H9 (cell line): ENCODE measurements at regions not wholly inside any gene's neighbourhood (a gene's known extent, or its start where the extent isn't known, plus 50 kb on each side); places are given as distances from the start of the nearest gene placed in this dataset.

Experiments
- DNase-seq: peaks from one replicate; pipeline ENCODE4 v3.0.0-alpha.2; 2017
- H2AFZ ChIP-seq: one replicate; pipeline ENCODE4 v1.6.1; 2013; ENCODE audit warnings: mild to moderate bottlenecking, low read length, control low read depth, moderate library complexity
- H2AK5ac ChIP-seq: 2 replicates; pipeline ENCODE4 v1.6.1; 2013; ENCODE audit warnings: low read length, control low read depth, mixed read lengths; ENCODE audit not compliant: insufficient read length
- H2BK120ac ChIP-seq: one replicate; pipeline ENCODE4 v1.6.1; 2013; ENCODE audit warnings: low read depth, mild to moderate bottlenecking, low read length, control low read depth, inconsistent platforms; ENCODE audit not compliant: poor library complexity, severe bottlenecking
- H2BK12ac ChIP-seq: 2 replicates; pipeline ENCODE4 v1.6.1; 2013; ENCODE audit warnings: low read length, control low read depth, mixed read lengths, low read depth; ENCODE audit not compliant: insufficient read length
- H2BK15ac ChIP-seq: 2 replicates; pipeline ENCODE4 v1.6.1; 2013; ENCODE audit warnings: low read depth, low read length, control low read depth
- H2BK20ac ChIP-seq: one replicate; pipeline ENCODE4 v1.6.1; 2013; ENCODE audit warnings: low read depth, mild to moderate bottlenecking, low read length, control low read depth, inconsistent platforms; ENCODE audit not compliant: poor library complexity, severe bottlenecking
- H2BK5ac ChIP-seq: 2 replicates; pipeline ENCODE4 v1.6.1; 2013; ENCODE audit warnings: low read length, control low read depth, mixed read lengths; ENCODE audit not compliant: insufficient read length
- H3K14ac ChIP-seq: 2 replicates; pipeline ENCODE4 v1.6.1; 2013; ENCODE audit warnings: low read length, control low read depth; ENCODE audit not compliant: insufficient read depth
- H3K18ac ChIP-seq: 2 replicates; pipeline ENCODE4 v1.6.1; 2013; ENCODE audit warnings: low read depth, mild to moderate bottlenecking, mixed read lengths, low read length, control low read depth; ENCODE audit not compliant: insufficient read length
- H3K23ac ChIP-seq: 2 replicates; pipeline ENCODE4 v1.6.1; 2013; ENCODE audit warnings: low read length, control low read depth, mixed read lengths, low read depth; ENCODE audit not compliant: insufficient read length
- H3K23me2 ChIP-seq: 2 replicates; pipeline ENCODE4 v1.6.1; 2013; ENCODE audit warnings: low read depth, mild to moderate bottlenecking, mixed read lengths, low read length, control low read depth; ENCODE audit not compliant: insufficient read length, poor library complexity, severe bottlenecking
- H3K27ac ChIP-seq: 2 replicates; pipeline ENCODE4 v1.5.1; 2013; ENCODE audit warnings: low read length, control low read depth, mixed read lengths, low read depth; ENCODE audit not compliant: insufficient read length
- H3K27me3 ChIP-seq: 2 replicates; pipeline ENCODE4 v1.6.1; 2013; ENCODE audit warnings: low read length, control low read depth, inconsistent platforms; ENCODE audit not compliant: insufficient read depth
- H3K4ac ChIP-seq: 2 replicates; pipeline ENCODE4 v1.6.1; 2013; ENCODE audit warnings: low read depth, mild to moderate bottlenecking, control low read depth, inconsistent platforms, low read length, moderate library complexity
- H3K4me1 ChIP-seq: 2 replicates; pipeline ENCODE4 v1.6.1; 2013; ENCODE audit warnings: low read length, control low read depth, inconsistent platforms; ENCODE audit not compliant: insufficient read depth
- H3K4me2 ChIP-seq: 2 replicates; pipeline ENCODE4 v1.6.1; 2013; ENCODE audit warnings: low read length, control low read depth, mixed read lengths; ENCODE audit not compliant: insufficient read length, insufficient read depth
- H3K56ac ChIP-seq: 2 replicates; pipeline ENCODE4 v1.6.1; 2013; ENCODE audit warnings: low read depth, mild to moderate bottlenecking, mixed read lengths, low read length, control low read depth; ENCODE audit not compliant: insufficient read length
- H3K79me1 ChIP-seq: 2 replicates; pipeline ENCODE4 v1.6.1; 2013; ENCODE audit warnings: low read depth, mild to moderate bottlenecking, moderate library complexity, low read length, control low read depth, inconsistent platforms; ENCODE audit not compliant: insufficient read depth, poor library complexity, severe bottlenecking
- H3K79me2 ChIP-seq: 2 replicates; pipeline ENCODE4 v1.6.1; 2013; ENCODE audit warnings: low read length, control low read depth, inconsistent platforms; ENCODE audit not compliant: insufficient read depth
- H3K9ac ChIP-seq: 2 replicates; pipeline ENCODE4 v1.6.1; 2013; ENCODE audit warnings: low read length, control low read depth, mixed read lengths; ENCODE audit not compliant: insufficient read length; ENCODE audit errors: extremely low read depth
- H3K9me3 ChIP-seq: one replicate; pipeline ENCODE4 v1.6.1; 2013; ENCODE audit warnings: low read depth, low read length, inconsistent platforms; ENCODE audit not compliant: control insufficient read depth
- H3T11ph ChIP-seq: one replicate; pipeline ENCODE4 v1.6.1; 2013; ENCODE audit warnings: mild to moderate bottlenecking, low read length, control low read depth, inconsistent platforms
- H4K20me1 ChIP-seq: one replicate; pipeline ENCODE4 v1.6.1; 2013; ENCODE audit not compliant: control insufficient read depth, insufficient read length, insufficient read depth
- H4K5ac ChIP-seq: 2 replicates; pipeline ENCODE4 v1.6.1; 2013; ENCODE audit warnings: low read depth, mild to moderate bottlenecking, mixed read lengths, low read length, control low read depth; ENCODE audit not compliant: insufficient read length
- H4K8ac ChIP-seq: replicated peaks from 2 replicates; pipeline ENCODE4 v1.6.1; 2013; ENCODE audit warnings: low read length, control low read depth, mixed read lengths, low read depth; ENCODE audit not compliant: insufficient read length
- H4K91ac ChIP-seq: 2 replicates; pipeline ENCODE4 v1.6.1; 2013; ENCODE audit warnings: low read depth, mild to moderate bottlenecking, moderate library complexity, mixed read lengths, low read length, control low read depth; ENCODE audit not compliant: insufficient read length
- H3K27ac Mint-ChIP-seq, 3 experiments: 2 replicates in 2 of 3; 3 replicates in 1 of 3; pipeline ENCODE4 v1.8.0; 2020 to 2021; ENCODE audit warnings: mixed read lengths in 3 of 3, mild to moderate bottlenecking in 1 of 3, moderate library complexity in 1 of 3
- H3K27me3 Mint-ChIP-seq: 2 replicates; pipeline ENCODE4 v1.8.0; 2021; ENCODE audit warnings: low read depth, mild to moderate bottlenecking, moderate library complexity, mixed read lengths
- H3K36me3 Mint-ChIP-seq, 3 experiments: 2 replicates in 2 of 3; 3 replicates in 1 of 3; pipeline ENCODE4 v1.8.0; 2020 to 2021; ENCODE audit warnings: low read depth in 3 of 3, mixed read lengths in 3 of 3; ENCODE audit not compliant: insufficient read depth in 1 of 3
- H3K4me1 Mint-ChIP-seq, 2 experiments: 2 replicates each; pipeline ENCODE4 v1.8.0; 2020; ENCODE audit warnings: mixed read lengths in 2 of 2
- H3K4me3 Mint-ChIP-seq, 2 experiments: 2 replicates in 1 of 2; 3 replicates in 1 of 2; pipeline ENCODE4 v1.8.0; 2020 to 2021; ENCODE audit warnings: mild to moderate bottlenecking in 2 of 2, mixed read lengths in 2 of 2, moderate library complexity in 1 of 2
- H3K9me3 Mint-ChIP-seq, 2 experiments: 2 replicates in 1 of 2; 3 replicates in 1 of 2; pipeline ENCODE4 v1.8.0; 2020; ENCODE audit warnings: mild to moderate bottlenecking in 2 of 2, mixed read lengths in 2 of 2, moderate library complexity in 1 of 2
- CTCF ChIP-seq: fragments of 200-600 bp; sonication (generic); conservative IDR thresholded peaks from 3 replicates; pipeline ENCODE4 v1.8.0; 2021; ENCODE audit warnings: antibody characterized with exemption, mild to moderate bottlenecking
- WGBS: extraction: QIAGEN DNeasy Blood & Tissue Kit; methylation state at CpG from one replicate; pipeline ENCODE4 v1.1.7; 2013; ENCODE audit warnings: missing lambda C conversion rate, low lambda C conversion rate, mixed read lengths; ENCODE audit not compliant: insufficient read length; ENCODE audit errors: extremely low coverage; 5-methylcytosine and 5-hydroxymethylcytosine counted together

- no peaks in the 10 kb centered on the region for H3K9me3 Mint-ChIP-seq
- WGBS = no CpG with 5 or more reads among the region's 2 CpGs
These were observed 167.1 kb upstream of the CRBN start for GRCh38 chr3:3346556-3346955.

More at GRCh38 chr3:3346556-3346955, 167.1 kb upstream of the CRBN start:
- Histone ChIP-seq H3T11ph (no peak overlapping the region), H2BK15ac (no peak overlapping the region), H3K4ac (no peak overlapping the region), H3K18ac (no peak overlapping the region), H3K14ac (no peak overlapping the region), H4K8ac (no peak overlapping the region), H3K79me2 (no peaks in the 10 kb centered on the region), H3K27me3 (no peaks in the 10 kb centered on the region), H2BK12ac (no peak overlapping the region), H4K20me1 (no peaks in the 10 kb centered on the region), H3K79me1 (no peaks in the 10 kb centered on the region), H3K9me3 (no peaks in the 10 kb centered on the region), H2AFZ (no peak overlapping the region), H2BK120ac (no peak overlapping the region), H3K56ac (no peak overlapping the region), H2BK20ac (no peak overlapping the region), H2BK5ac (no peak overlapping the region), H3K27ac (no peak overlapping the region), H2AK5ac (no peak overlapping the region), H3K9ac (no peak overlapping the region), H4K5ac (no peak overlapping the region), H3K23ac (no peak overlapping the region), H4K91ac (no peak overlapping the region), H3K4me1 (peaks cover 5% of the 10 kb centered on the region; the same call in 1 of the 2 replicates), H3K23me2 (no peaks in the 10 kb centered on the region), H3K4me2 (no peak overlapping the region)
- H3K27ac Mint-ChIP-seq = no peak overlapping the region
- DNase-seq = no peak
- no peak for TF ChIP-seq CTCF
- H3K4me1 Mint-ChIP-seq = peaks cover 18 to 22% of the 10 kb centered on the region in 2 experiments
- no peak overlapping the region for H3K4me3 Mint-ChIP-seq
- no peaks in the 10 kb centered on the region for H3K27me3 Mint-ChIP-seq
- H3K36me3 Mint-ChIP-seq = no peaks in the 10 kb centered on the region
